AG04450 (cell line): ENCODE measurements at regions not wholly inside any gene's neighbourhood (a gene's known extent, or its start where the extent isn't known, plus 50 kb on each side); places are given as distances from the start of the nearest gene placed in this dataset.
"Not testable (repeated sequence)": the region's sequence is repeated elsewhere in the genome, so short reads cannot be mapped to it uniquely, and the experiment has no call there.

Source experiments
- CTCF ChIA-PET: fragments of 300-600, 350-600 bp; formaldehyde crosslinking; extraction: SDS; loops from one replicate; lab custom pipeline; 2022; ENCODE audit warnings: antibody characterized with exemption, inconsistent platforms; lab: Charles Lee
- POLR2A ChIA-PET: fragments of 350-600 bp; formaldehyde crosslinking; extraction: SDS; loops from one replicate; lab custom pipeline; 2021; ENCODE audit warnings: antibody characterized with exemption, inconsistent platforms; lab: Yijun Ruan, JAX
- DNase-seq: peaks from one replicate; pipeline ENCODE4 v3.0.0-alpha.2; 2011; ENCODE audit warnings: low read depth, low spot score
- H3K27ac ChIP-seq: one replicate; pipeline ENCODE4 v1.5.1; 2012; ENCODE audit warnings: low read depth, low read length, control low read depth
- H3K27me3 ChIP-seq: one replicate; pipeline ENCODE4 v1.6.0; 2012; ENCODE audit warnings: low read length; ENCODE audit not compliant: control insufficient read depth, insufficient read depth
- H3K4me3 ChIP-seq: 2 replicates; pipeline ENCODE4 v1.5.1; 2011; ENCODE audit warnings: mild to moderate bottlenecking, low read depth, low read length, control low read depth
- H3K9me3 ChIP-seq: 2 replicates; pipeline ENCODE4 v1.5.1; 2012; ENCODE audit warnings: low read length; ENCODE audit not compliant: control insufficient read depth, insufficient read depth
- CTCF ChIP-seq: IDR thresholded peaks from 2 replicates; pipeline ENCODE4 v1.5.1; 2011; ENCODE audit warnings: low read depth, low read length, control low read depth, inconsistent platforms

GRCh38 chr17:63019138-63019873, 53.3 kb downstream of the TANC2 start:
- no peak for TF ChIP-seq CTCF
- ChIA-PET POLR2A (no interaction called here), CTCF (no interaction called here)
- no peaks in the 10 kb centered on the region for H3K9me3 ChIP-seq
- no peaks in the 10 kb centered on the region for H3K27me3 ChIP-seq
- no peak overlapping the region for H3K4me3 ChIP-seq
- no peak for DNase-seq
- no peak overlapping the region for H3K27ac ChIP-seq

- no peak for DNase-seq
- CTCF ChIA-PET, result interaction anchor here (0.9 kb wide), 1 partner anchor 10 kb away, joined by 3 read pairs; no protein-coding TSS in a partner anchor
- POLR2A ChIA-PET, result interaction anchor here (0.6 kb wide), 1 partner anchor 23 kb away, joined by 3 read pairs; no protein-coding TSS in a partner anchor
- Histone ChIP-seq H3K27ac (no peak overlapping the region), H3K27me3 (no peaks in the 10 kb centered on the region), H3K9me3 (no peaks in the 10 kb centered on the region), H3K4me3 (no peak overlapping the region)
- TF ChIP-seq CTCF, result no peak
Observed at GRCh38 chr17:63022567-63022966, 56.5 kb downstream of the TANC2 start.

- H3K4me3 ChIP-seq, result no peak overlapping the region
- ChIA-PET CTCF (no interaction called here), POLR2A (no interaction called here)
- H3K27ac ChIP-seq, result no peak overlapping the region
- no peak for TF ChIP-seq CTCF
- DNase-seq, result no peak
- H3K9me3 ChIP-seq, result no peaks in the 10 kb centered on the region
- no peaks in the 10 kb centered on the region for H3K27me3 ChIP-seq
Observed at GRCh38 chr17:63023049-63023448, 57.0 kb downstream of the TANC2 start.

- no peak for TF ChIP-seq CTCF
- Histone ChIP-seq H3K27me3 (no peaks in the 10 kb centered on the region), H3K4me3 (no peak overlapping the region), H3K27ac (no peak overlapping the region), H3K9me3 (no peaks in the 10 kb centered on the region)
- ChIA-PET CTCF (interaction anchor here (2.0 kb wide), 1 partner anchor 382 kb away, joined by 6 read pairs; no protein-coding TSS in a partner anchor), POLR2A (no interaction called here)
- no peak for DNase-seq
Observed at GRCh38 chr17:63024201-63024600, 58.2 kb downstream of the TANC2 start.

- Histone ChIP-seq H3K4me3 (no peak overlapping the region), H3K9me3 (no peaks in the 10 kb centered on the region), H3K27me3 (no peaks in the 10 kb centered on the region), H3K27ac (no peak overlapping the region)
- CTCF ChIA-PET, result interaction anchor here (2.0 kb wide), 1 partner anchor 382 kb away, joined by 6 read pairs; no protein-coding TSS in a partner anchor
- TF ChIP-seq CTCF, result no peak
- POLR2A ChIA-PET, result no interaction called here
- no peak for DNase-seq
Observed at GRCh38 chr17:63024716-63025115, 58.7 kb downstream of the TANC2 start.

- POLR2A ChIA-PET, H3K27ac ChIP-seq, H3K27me3 ChIP-seq, H3K9me3 ChIP-seq, H3K4me3 ChIP-seq, DNase-seq: not testable (repeated sequence)
- CTCF ChIA-PET, result interaction anchor here (2.0 kb wide), 1 partner anchor 381 kb away, joined by 6 read pairs; no protein-coding TSS in a partner anchor
Observed at GRCh38 chr17:63025637-63026036, 59.6 kb downstream of the TANC2 start.
